ENCODE measurements at regions not wholly inside any gene's neighbourhood (a gene's known extent, or its start where the extent isn't known, plus 50 kb on each side); places are given as distances from the start of the nearest gene placed in this dataset.

GRCh38 chr7:13742811-13743210, 246.7 kb downstream of the ETV1 start:
- TF ChIP-seq CTCF (IDR thresholded peaks at IDR 0.05; ENCODE audit: low read depth, low read length, poor library complexity, severe bottlenecking) = peak; percentile 48
- no peak for TF ChIP-seq EZH2phosphoT487 (IDR thresholded peaks at IDR 0.05; ENCODE audit: borderline replicate concordance, low read length)

Data from DOHH2 (cell line).